ACHN (cell line): ENCODE measurements at regions not wholly inside any gene's neighbourhood (a gene's known extent, or its start where the extent isn't known, plus 50 kb on each side); places are given as distances from the start of the nearest gene placed in this dataset.
A peak's percentile ranks its signal among the peaks of the same experiment; 100 is the strongest.

Experiments
- DNase-seq: peaks from one replicate; pipeline ENCODE4 v3.0.0-alpha.2; 2015
- in situ Hi-C: cut with HindIII; loops from 2 replicates; pipeline ENCODE4 v1.10.0; 2017; ENCODE audit warnings: low sequenced_read_pairs, low pct_ligation_motif_present, low pct_unique_long_range_greater_than_20kb

DNA sequence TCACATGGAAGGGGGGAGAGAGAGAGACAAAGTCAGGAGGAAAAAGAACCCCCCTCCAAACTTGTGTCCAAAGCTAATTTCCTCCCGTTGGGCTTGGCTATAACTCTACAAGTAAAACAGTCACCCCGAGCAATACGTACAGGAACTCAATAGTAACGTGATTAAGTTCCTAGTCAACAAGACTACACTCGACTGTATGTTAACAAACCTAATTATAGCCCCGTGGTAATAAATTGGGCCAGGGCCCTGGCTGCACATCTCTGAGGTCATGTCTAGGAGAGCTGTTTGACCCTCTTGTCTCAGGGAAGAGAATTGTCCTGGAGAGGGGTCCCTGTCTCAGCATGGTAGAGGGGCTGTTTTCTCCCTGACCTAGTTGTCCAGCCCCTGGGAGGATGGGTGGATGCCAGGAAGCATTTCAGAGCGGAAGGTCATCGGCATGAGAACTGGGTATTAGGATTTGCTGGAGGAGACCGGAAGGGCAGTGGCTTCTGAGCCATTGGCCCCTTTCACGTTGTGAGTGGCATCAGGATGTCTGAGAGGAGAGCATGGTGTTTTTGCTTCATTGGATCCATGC, 60.2 kb upstream of the COMTD1 start:
- in situ Hi-C loops: no loop called here
- no peak for DNase-seq

DNA sequence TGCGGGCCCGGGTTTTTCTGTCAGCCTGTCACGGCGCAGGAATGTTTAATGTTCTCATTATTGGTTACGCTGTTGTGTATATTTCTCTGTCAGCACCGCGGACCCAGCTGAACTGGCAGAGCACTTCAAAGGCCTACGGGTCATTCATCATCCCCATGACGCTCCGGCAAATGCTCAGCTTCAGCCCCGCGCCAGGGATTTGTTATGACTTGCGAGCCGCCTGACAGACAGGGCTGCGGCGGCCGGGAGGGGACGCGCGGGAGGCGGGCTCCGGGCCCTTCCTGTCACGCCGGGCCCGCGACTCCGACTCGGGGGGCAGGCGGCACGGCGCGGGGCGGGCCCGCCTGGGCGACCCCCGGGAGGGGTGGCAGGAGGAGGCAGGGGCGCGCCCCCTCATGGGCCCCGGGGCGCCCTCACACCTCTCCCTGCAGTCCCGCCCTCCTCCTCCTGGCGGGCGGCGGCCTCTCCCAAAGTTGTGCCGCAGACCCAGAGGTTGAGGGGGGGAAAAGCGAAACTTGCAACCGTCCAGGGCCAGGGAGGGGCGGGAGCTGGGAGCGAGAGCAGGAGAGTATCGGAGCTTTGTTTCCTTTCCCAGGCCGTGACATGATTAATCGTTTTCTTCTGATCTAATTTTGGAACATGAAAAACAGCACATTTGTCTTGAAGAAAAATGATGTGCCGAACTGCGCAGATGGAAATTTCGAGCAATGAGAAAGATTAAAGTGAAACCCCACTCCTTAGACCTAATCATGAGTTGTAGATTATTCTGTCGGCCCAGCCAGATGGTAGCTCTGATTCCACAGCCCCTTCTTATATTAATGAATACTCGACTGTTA, 59.3 kb upstream of the COMTD1 start:
- in situ Hi-C loops: no loop called here
- DNase-seq: peak; percentile 83

DNA sequence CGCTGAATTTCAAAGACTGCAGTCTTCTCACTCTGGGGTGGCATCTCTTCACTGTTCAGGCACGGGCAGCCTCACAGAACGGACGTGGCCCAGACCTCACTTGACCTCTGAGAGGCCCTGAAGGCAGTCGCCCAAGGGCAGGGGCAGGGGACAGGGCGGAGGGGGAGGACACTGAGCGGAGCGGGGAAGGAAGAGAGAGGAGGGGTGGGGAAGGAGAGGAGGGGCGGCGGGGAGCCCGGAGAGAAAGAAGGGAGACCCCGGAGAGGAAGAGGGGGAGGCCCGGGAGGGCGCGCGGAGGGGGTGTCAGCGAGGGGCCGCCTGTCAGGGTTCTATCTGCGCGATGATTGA, 58.7 kb upstream of the COMTD1 start:
- in situ Hi-C loops: no loop called here
- no peak for DNase-seq

DNA sequence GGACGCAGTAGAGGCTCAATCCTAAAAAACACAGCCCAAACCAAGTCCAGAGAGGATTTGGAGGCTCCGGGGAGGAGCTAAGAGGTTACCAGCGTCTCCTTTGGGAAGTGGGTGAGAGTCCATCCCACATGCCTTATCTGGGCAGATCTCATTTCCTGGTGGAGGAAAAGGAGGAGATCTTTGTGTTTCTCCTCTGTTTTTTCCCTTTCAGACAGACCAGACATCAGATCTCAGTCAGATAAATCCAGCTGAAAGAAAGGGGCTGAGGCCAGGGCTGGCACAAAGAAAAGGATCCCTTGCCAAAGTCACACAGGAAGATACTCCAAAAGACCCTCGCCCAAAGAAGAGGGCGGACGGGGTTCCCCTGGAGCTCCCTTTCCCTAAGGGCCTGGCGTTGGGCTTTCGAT, 58.3 kb upstream of the COMTD1 start:
- in situ Hi-C loops: no loop called here
- DNase-seq: no peak

DNA sequence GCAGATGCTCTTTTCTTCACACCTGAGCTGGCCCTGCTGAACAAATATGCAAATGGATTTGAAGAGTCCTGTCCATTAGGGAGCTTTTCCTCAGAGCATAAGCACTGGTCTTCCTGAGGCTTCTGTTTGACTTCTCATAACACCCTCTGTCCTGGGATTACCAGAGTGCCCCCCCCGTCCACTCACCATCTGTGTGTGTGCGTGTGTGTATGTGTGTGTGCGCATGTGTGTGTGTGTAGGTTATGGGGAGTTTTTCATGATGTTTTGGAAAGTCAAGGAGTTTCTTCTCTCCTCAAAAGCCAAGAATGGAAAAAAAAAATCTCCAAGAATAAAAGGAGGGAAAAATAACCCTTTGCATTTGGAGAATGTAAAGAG, 57.7 kb upstream of the COMTD1 start:
- no peak for DNase-seq
- in situ Hi-C loops: no loop called here

DNA sequence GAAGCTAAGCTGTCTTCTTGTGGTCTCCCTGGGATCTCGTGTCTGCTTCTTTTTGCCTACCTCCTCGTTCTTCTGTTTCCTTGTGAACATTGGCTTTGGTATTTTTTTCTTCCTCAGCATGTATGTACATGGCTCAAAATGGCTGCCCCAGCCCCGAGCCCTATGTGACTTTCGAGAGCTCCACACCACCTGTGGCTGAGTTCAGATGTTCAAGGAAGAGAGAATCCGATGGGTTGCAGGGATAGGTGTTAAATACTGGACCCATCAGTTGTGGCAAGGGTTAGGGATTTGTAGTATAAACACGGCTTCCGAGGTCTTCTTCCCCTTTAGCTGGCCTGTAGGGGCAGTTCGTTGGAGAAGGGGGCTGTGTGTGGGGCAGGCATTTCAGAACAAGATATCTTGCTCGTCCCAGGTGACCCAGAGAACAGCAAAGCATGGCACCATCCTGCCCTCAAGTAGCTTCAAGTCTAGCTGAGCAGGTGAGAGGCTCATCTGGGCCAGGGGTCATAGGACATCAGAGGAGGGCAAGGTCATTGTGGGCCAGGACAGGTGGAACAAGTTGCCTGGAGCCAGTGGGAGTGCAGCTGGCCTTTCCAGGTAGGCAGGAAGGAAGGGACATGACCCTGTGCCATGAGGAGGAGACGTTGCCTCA, 57.2 kb upstream of the COMTD1 start:
- in situ Hi-C loops: no loop called here
- no peak for DNase-seq

DNA sequence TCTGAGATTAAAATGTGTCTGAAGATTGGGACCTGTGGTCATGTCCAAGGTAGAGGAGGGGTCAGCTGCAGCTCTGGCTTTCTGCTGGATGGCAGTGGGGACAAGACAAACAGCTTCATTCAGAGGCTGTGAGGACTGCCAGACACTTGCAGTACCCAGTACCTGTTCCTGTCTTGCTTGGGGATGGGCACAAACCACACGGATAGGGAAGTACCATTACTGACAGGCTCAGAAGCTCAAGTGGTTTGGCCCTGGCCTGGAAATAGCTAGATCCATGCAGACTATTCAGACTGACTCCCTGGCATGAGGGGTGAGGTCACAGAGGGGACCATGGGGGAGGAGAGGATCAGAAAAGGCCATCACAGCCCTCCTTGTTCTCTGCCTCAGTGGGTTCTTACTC, 56.0 kb upstream of the COMTD1 start:
- in situ Hi-C loops: no loop called here
- no peak for DNase-seq

DNA sequence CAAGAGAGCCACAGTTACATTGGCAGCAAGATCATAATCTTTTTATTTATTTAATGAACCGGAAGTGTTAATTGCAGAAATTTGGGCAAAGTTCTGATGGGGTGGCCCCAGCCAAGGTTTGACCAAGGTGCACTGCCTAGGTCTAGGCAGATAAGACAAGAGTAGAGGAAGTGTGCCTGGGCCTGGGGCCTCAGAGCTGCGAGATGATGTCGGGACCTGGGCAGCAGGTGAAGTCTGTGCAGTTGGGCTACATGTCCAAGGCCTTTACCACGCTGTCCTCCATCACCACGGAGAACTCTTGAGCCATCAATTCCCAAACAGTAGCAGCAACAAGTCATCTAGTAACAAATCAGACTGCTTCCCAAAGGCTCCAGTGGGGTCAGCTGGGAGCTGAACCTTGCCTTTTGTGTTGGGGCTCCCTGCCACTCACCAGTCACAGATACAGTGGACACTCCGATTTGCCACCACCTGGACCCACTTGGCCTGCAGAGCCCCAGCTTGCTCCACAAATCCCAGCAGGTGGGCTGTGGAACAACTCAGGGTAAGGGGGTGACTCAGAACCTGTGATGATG, 52.5 kb upstream of the COMTD1 start:
- in situ Hi-C loops: no loop called here
- no peak for DNase-seq

DNA sequence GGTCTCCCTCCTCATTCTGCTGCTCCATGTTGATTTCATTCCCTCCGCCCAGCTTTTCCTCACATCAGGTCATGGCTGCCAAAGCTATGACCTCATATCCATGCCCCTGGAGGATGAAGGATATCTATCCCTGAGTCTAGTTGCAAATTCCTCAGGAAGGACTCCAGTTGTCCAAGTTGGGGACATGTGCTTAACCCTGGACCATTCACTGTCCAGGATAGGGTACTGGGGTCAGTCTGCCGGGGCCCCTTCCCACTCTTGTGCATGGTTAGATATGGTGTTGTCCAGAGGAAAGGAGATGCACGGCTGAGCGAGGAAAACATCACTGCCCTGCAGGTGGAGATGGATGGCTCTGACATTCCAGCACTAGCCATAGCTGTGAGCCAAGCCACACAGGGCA, 51.9 kb upstream of the COMTD1 start:
- DNase-seq: no peak
- in situ Hi-C loops: no loop called here

DNA sequence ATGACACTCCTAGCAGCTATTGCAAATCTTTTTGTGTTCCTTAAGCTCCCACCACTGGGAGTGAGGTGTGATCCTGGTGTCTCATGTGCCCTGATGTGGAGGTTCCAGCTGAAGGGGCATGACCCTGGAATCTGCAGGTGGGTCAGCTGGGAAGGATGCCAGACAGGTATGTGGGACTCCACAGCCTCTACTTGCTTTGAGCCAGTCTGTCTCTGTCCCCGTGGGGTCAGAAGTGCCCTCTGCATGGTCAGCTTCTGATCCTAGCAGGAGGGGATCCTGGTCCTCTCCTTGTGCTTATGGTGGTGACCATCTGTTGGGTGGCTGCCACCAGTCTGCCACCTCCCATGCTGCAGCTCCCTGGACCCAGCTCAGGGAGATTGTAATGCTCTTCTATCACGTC, 51.1 kb upstream of the COMTD1 start:
- in situ Hi-C loops: no loop called here
- no peak for DNase-seq
